ENCODE measurements at regions not wholly inside any gene's neighbourhood (a gene's known extent, or its start where the extent isn't known, plus 50 kb on each side); places are given as distances from the start of the nearest gene placed in this dataset.
A peak's percentile ranks its signal among the peaks of the same experiment; 100 is the strongest.
"Not testable (repeated sequence)": the region's sequence is repeated elsewhere in the genome, so short reads cannot be mapped to it uniquely, and the experiment has no call there.

GRCh38 chr1:204782118-204782700 is 88.5 kb upstream of the NFASC start:
- no peak for DNase-seq

GRCh38 chr1:204785023-204785422 is 85.6 kb upstream of the NFASC start:
- not testable (repeated sequence) for DNase-seq

GRCh38 chr1:204788470-204788869 is 82.2 kb upstream of the NFASC start:
- DNase-seq, result no peak

DNA sequence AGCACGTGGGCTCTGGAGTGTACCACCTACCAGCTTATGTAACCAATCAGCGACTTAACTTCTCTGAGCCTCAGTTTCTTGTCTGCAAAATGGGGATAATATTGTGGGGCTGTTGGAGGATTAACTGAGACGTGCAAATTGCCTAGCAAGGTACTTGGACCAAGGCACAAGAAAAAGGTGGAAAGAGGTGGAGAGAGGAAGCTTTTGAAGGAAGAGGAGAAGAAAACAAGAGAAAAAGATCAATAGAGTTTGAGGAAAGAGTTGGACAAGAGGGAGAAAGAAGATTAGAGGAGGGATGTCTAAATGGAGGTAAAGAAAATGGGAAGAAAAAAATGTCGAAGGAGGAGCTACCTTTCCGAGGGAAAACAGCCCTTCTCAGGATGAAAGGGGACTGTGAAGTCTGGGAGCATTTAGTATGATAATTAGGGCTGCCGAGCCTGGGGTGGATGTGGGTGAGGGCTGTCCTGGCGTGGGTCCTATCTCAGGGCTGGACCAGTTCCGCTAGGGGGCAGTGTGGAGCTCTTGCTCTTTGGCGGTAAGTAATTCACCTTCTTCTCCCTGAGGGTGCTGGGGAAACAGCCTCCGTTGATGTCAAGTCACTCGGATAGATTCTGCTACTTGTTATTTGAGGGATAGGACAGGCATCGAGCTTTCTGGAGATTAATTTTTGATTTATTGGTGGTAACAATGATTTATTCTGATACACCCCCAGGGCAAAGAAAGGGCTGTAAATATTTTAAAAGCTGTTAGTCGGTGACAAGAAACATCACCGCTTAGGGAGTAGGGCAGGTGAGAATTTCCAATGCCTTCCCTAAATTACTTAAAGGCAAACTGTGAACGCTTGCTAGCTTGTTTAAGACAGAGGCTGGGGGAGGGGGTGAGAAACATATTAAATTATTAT is 79.0 kb upstream of the NFASC start:
- DNase-seq, result peak; percentile 63 to 82

- DNase-seq, result no peak
Observed at GRCh38 chr1:204792354-204792692, 78.3 kb upstream of the NFASC start.

DNA sequence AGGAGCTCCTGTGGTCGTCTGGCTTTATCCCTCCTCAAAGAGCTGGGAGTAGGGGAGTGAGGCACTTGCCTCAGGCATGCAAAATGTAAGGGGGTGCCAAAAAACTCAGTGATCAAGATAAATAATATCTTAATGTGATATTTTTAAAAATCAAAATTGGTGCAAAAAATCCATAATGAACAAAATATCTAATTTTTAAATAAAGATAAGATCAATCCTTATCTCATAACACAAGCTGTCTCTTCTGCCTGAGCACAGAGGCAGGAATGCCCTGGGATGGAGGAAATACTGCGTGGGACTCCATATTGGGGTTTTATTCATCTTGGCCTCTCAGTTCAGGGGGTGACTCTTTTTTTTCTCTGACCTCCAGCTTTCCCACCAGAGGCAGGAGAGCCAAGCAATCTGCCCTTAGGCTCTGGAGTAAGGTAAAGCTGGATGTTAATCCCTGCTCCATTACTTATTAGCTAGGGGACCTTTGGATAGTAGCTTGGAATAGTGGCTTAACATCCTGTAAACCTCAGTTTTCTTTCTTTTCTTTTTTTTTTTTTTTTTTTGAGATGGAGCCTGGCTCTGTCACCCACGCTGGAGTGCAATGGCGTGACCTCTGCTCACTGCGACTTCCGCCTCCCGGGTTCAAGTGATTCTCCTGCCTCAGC is 77.3 kb upstream of the NFASC start:
- DNase-seq, result no peak

DNA sequence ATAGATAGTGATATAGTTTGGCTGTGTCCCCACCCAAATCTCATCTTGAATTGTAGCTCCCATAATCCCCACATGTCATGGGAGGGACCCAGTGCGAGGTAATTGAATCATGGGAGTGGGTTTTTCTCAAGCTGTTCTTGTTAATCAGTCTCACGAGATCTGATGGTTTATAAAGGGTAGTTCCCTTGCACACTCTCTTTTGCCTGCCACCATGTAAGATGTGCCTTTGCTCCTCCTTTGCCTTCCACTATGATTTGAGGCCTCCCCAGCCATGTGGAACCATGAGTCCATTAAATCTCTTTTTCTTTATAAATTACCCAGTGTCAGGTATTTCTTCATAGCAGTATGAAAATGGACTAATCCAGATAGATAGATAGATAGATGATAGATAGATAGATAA is 73.8 kb upstream of the NFASC start:
- DNase-seq, result not testable (repeated sequence)

DNA sequence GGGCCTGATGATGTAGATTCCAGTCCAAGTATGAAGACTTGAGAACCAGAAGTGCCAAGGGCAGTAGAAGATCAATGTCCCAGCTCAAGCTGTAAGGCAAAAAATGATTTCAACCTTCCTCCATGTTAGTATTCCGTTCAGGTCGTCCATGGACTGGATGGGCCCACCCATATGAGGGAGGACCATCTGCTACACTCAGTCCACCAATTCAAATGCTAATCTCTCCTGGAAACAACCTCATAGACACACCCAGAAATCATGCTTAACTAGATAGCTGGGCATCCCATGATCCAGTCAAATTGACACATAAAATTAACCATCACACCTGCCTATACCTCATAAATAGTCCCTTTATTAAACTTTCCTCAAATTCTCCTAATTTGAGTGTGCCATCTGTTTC is 73.3 kb upstream of the NFASC start:
- DNase-seq, result no peak

DNA sequence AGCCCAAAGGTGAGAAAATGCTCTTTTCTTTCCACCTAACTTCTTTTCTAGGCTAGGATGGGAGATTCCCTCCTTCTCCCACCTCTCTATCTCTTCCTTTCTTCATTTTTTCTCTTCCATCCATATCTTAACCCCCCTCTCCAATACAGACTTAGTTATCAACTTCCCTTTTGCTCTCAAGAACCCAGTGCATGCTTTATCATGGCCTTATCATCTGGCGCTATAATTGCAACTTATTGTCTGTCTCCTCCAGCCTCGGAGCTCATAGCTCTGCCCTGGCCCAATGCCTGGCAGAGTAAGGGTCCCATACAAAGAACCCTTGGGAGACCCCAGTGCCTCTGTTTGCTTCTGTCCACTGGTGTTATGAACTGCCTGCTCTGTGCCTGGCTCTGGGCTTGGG is 71.0 kb upstream of the NFASC start:
- no peak for DNase-seq

- no peak for DNase-seq
Observed at GRCh38 chr1:204801211-204801610, 69.5 kb upstream of the NFASC start.

DNA sequence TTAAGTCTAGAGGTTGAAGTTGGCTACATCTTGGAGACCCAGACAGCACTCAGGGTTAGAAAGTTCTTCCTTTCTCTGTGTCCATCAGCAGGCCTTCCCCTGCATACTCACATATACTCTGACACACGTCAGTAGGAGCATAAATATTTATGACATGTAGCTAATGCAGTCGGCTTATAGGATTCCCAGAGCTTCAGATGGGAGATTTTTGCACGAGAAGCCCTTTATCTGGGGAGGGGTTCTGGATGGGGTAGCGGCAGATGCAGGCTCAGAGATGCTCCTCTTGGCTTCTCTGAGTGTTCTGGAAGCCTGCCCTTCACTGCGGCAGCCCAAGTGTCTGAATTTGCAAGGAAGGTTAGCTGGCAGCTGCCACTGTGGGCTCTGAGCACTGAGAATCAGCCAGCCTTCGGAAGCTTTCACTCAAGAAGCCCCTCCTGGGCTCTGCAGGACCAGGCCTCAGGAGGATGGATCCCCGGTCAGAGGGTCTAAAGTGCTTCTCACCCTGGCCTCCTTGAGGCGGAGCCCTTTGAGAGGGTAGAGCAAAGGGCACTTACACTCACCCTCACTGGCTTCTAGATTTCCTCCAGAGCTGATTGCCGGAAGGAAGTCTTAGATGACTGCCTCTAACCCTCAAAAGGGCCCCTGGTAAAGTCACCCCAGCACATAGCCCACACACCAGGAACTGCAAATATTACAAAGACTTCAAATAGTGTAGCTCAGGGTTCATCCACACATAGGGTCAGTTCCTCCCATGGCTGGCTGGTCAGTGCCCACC is 68.1 kb upstream of the NFASC start:
- DNase-seq, result no peak

- no peak for DNase-seq
Observed at GRCh38 chr1:204803607-204804006, 67.1 kb upstream of the NFASC start.

- peak; percentile 77 to 78 for DNase-seq
Observed at GRCh38 chr1:204806943-204807687, 63.5 kb upstream of the NFASC start.

DNA sequence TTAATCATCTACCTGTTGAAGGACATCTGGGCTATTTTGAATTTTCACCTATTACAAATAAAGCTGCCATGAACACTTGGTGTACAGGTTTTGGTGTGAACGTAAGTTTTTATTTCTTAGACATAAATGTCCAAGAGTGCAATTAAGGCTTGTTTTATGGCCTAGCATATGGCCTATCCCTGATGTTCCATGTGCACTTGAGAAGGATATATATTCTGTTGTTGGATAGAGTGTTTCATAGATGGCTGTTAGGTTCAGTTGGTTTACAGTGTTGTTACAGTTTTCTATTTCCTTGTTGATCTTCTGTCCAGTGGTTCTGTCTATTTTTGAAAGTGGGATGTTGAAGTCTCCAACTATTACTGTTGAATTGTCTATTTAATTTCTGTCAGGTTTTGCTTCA is 61.2 kb upstream of the NFASC start:
- DNase-seq, result no peak

GRCh38 chr1:204812842-204813241 is 57.8 kb upstream of the NFASC start:
- no peak for DNase-seq

GRCh38 chr1:204813522-204813921 is 57.1 kb upstream of the NFASC start:
- DNase-seq, result no peak

- no peak for DNase-seq
Observed at GRCh38 chr1:204814166-204814884, 56.3 kb upstream of the NFASC start.

DNA sequence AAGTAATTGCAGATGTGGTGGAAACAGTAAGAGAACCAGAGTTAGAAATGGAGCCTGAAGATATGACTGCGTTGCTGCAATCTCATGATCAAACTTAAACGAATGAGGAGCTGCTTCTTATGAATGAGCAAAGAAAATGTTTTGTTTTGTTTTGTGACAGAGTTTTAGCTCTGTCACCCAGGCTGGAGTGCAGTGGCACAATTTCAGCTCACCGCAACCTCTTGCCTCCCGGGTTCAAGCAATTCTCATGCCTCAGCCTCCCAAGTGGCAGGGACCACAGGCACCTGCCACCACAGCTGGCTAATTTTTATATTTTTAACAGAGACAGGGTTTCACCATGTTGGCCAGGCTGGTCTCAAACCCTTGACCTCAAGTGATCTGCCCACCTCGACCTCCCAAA is 53.3 kb upstream of the NFASC start:
- no peak for DNase-seq

DNA sequence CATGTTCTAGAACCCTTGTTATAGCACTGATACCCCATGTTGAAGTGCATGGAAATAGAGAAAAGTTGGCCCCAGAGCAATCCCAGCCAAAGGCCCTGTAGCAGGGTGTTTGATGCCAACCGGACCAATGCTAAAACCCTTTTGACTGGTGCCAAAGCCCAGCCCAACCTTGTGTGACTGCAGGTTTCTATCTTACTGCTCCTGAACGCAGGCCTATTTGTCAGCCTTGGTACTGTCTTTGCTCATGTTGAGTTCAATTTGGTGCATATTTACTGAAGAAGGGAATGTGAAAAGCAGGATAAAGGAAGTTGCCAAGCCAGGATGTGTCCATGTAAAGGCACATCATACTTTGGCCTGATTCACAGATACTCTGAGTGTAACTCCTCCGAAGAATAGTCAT is 51.7 kb upstream of the NFASC start:
- DNase-seq, result no peak

DNA sequence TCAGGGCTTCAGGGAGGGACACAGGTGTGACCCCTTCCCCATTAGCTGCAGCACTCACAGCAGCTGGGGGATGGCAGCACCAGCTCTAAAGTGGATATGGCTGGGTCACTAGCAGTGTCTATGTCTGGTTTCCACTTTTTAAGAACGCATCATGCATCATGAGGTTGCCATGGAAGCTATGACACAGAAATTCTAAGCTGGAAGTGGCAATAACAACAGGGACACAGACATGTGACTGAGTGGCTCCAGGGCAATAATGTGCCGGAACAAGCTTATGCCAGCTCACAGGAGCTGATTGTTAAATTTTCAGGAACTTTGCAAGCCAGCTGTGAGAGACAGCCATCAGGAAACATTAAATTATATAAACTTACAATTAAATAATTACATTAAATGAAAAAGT is 51.2 kb upstream of the NFASC start:
- DNase-seq, result no peak

Measured in stimulated activated CD4-positive, alpha-beta T cell treated with anti-CD3 and anti-CD28 coated beads, Interleukin-4, amount 100 ng/mL, for 4 hours (primary cell).